ENCODE measurements at regions not wholly inside any gene's neighbourhood (a gene's known extent, or its start where the extent isn't known, plus 50 kb on each side); places are given as distances from the start of the nearest gene placed in this dataset.

- Histone ChIP-seq H3K4me1 (no peaks in the 10 kb centered on the region), H3K27ac (no peak overlapping the region), H3K36me3 (ENCODE audit: low read depth, missing control alignments) (no peaks in the 10 kb centered on the region), H3K27me3 (no peaks in the 10 kb centered on the region), H3K9me3 (no peaks in the 10 kb centered on the region), H3K4me3 (no peak overlapping the region)
- DNase-seq, result no peak
- intact Hi-C loops (cut with DNase I; ENCODE audit: low total_unique reads), result no loop called here
- TF ChIP-seq, protein P1, sequence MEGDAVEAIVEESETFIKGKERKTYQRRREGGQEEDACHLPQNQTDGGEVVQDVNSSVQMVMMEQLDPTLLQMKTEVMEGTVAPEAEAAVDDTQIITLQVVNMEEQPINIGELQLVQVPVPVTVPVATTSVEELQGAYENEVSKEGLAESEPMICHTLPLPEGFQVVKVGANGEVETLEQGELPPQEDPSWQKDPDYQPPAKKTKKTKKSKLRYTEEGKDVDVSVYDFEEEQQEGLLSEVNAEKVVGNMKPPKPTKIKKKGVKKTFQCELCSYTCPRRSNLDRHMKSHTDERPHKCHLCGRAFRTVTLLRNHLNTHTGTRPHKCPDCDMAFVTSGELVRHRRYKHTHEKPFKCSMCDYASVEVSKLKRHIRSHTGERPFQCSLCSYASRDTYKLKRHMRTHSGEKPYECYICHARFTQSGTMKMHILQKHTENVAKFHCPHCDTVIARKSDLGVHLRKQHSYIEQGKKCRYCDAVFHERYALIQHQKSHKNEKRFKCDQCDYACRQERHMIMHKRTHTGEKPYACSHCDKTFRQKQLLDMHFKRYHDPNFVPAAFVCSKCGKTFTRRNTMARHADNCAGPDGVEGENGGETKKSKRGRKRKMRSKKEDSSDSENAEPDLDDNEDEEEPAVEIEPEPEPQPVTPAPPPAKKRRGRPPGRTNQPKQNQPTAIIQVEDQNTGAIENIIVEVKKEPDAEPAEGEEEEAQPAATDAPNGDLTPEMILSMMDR (IDR thresholded peaks at IDR 0.05), result no peak
- no peak for TF ChIP-seq POLR2A (IDR thresholded peaks at IDR 0.05)
- WGBS, 2 donors, result 93 to 94% methylated on average over 4 of the region's 4 CpGs
These were observed 112.0 kb downstream of the UTRN start for GRCh38 chr6:144397141-144397540.

- H3K27me3 ChIP-seq, result no peaks in the 10 kb centered on the region
- H3K4me3 ChIP-seq, result no peak overlapping the region
- TF ChIP-seq, protein P1 (IDR thresholded peaks at IDR 0.05), result no peak
- TF ChIP-seq POLR2A (IDR thresholded peaks at IDR 0.05), result no peak
- H3K9me3 ChIP-seq, result no peaks in the 10 kb centered on the region
- DNase-seq, result no peak
- no peaks in the 10 kb centered on the region for H3K36me3 ChIP-seq (ENCODE audit: low read depth, missing control alignments)
- no peaks in the 10 kb centered on the region for H3K4me1 ChIP-seq
- intact Hi-C loops (cut with DNase I; ENCODE audit: low total_unique reads), result no loop called here
- H3K27ac ChIP-seq, result no peak overlapping the region
- WGBS, 2 donors, result 75 to 81% methylated on average over 5 of the region's 5 CpGs
These were observed 115.2 kb downstream of the UTRN start for GRCh38 chr6:144400321-144400720.

GRCh38 chr6:144401736-144402733, 116.9 kb downstream of the UTRN start:
- Histone ChIP-seq H3K36me3 (ENCODE audit: low read depth, missing control alignments) (no peaks in the 10 kb centered on the region), H3K27me3 (no peaks in the 10 kb centered on the region), H3K27ac (no peak overlapping the region), H3K4me1 (no peaks in the 10 kb centered on the region), H3K4me3 (no peak overlapping the region), H3K9me3 (no peaks in the 10 kb centered on the region)
- TF ChIP-seq, protein P1 (IDR thresholded peaks at IDR 0.05), result no peak
- TF ChIP-seq POLR2A (IDR thresholded peaks at IDR 0.05), result no peak
- intact Hi-C loops (cut with DNase I; ENCODE audit: low total_unique reads), result no loop called here
- DNase-seq, result no peak
- 91 to 97% methylated on average over 13 of the region's 13 CpGs for WGBS, 2 donors

DNA sequence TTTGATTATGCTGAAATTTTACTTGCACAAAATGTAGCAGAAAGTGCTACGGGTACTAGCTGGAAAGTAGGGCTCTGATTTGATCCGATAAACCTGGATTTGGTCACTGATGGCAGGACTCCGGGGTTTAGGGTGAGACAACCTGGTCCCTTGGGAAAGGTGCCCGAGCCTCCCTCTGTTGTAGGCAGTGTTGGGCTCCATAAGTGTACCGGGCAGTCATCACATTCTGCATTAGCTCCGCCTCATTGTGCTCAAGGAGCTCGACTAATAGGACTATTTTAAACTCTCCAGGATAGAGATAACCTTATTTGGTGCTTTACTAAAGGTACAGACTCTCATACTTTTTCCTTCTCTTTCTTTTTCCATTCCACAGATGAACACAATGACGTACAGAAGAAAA, 117.6 kb downstream of the UTRN start:
- Histone ChIP-seq H3K27ac (no peak overlapping the region), H3K36me3 (ENCODE audit: low read depth, missing control alignments) (no peaks in the 10 kb centered on the region), H3K4me1 (no peaks in the 10 kb centered on the region), H3K9me3 (no peaks in the 10 kb centered on the region), H3K27me3 (no peaks in the 10 kb centered on the region), H3K4me3 (no peak overlapping the region)
- WGBS, 2 donors, result 86 to 92% methylated on average over 8 of the region's 8 CpGs
- TF ChIP-seq, protein P1 (IDR thresholded peaks at IDR 0.05), result no peak
- TF ChIP-seq POLR2A (IDR thresholded peaks at IDR 0.05), result no peak
- intact Hi-C loops (cut with DNase I; ENCODE audit: low total_unique reads), result no loop called here
- DNase-seq, result no peak
